ENCODE measurements at regions not wholly inside any gene's neighbourhood (a gene's known extent, or its start where the extent isn't known, plus 50 kb on each side); places are given as distances from the start of the nearest gene placed in this dataset.

DNA sequence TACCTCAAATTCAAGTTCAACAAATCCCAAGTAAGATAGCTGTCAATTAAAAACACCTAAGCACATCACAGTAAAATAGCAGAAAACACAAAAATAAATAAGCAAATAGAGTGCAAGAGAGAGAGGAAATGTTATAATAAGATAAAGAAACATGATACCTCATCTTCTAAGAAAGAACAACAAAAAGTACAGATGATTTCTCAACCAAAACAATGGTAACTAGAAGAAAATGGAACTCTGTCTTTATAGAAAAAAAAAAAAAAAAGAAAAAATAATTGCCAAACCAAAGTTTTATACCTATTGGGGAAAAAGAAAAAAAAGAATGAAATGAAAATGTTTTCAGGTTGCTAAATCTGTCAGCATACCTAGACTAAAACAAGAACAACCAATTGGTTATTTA lies 1253.5 kb upstream of the CDH2 start:
- no peak overlapping the region for H4K91ac ChIP-seq (ENCODE audit: insufficient read length, low read depth, low read length)
- H2BK15ac ChIP-seq (ENCODE audit: low read depth, low read length): no peak overlapping the region
- H3K79me1 ChIP-seq (ENCODE audit: insufficient read depth, low read depth, low read length, poor library complexity, severe bottlenecking): no peaks in the 10 kb centered on the region
- H2AK5ac ChIP-seq (ENCODE audit: insufficient read length, low read length): no peak overlapping the region
- no peak overlapping the region for H3T11ph ChIP-seq (ENCODE audit: low read length)
- H3K4me2 ChIP-seq (ENCODE audit: insufficient read depth, insufficient read length, low read length): no peak overlapping the region
- no peak overlapping the region for H3K23ac ChIP-seq (ENCODE audit: insufficient read length, low read depth, low read length)
- H3K9ac ChIP-seq (ENCODE audit: extremely low read depth, insufficient read length, low read length): no peak overlapping the region
- no peak overlapping the region for H3K18ac ChIP-seq (ENCODE audit: insufficient read length, low read depth, low read length)
- H2BK120ac ChIP-seq (ENCODE audit: low read depth, low read length, poor library complexity, severe bottlenecking): no peak overlapping the region
- H2AFZ ChIP-seq (ENCODE audit: low read length): no peak overlapping the region
- H2BK12ac ChIP-seq (ENCODE audit: insufficient read length, low read depth, low read length): no peak overlapping the region
- no peak overlapping the region for H3K4me3 Mint-ChIP-seq
- H3K56ac ChIP-seq (ENCODE audit: insufficient read length, low read depth, low read length): no peak overlapping the region
- no peaks in the 10 kb centered on the region for H3K4me1 ChIP-seq (ENCODE audit: insufficient read depth, low read length)
- no peak overlapping the region for H4K5ac ChIP-seq (ENCODE audit: insufficient read length, low read depth, low read length)
- peaks cover 0 to 3% of the 10 kb centered on the region in 2 experiments; a peak in 1 of 4 replicates for H3K4me1 Mint-ChIP-seq
- H3K4ac ChIP-seq (ENCODE audit: low read depth, low read length): no peak overlapping the region
- peaks cover 27 to 39% of the 10 kb centered on the region in 2 experiments for H3K9me3 Mint-ChIP-seq
- no peaks in the 10 kb centered on the region for H3K79me2 ChIP-seq (ENCODE audit: insufficient read depth, low read length)
- TF ChIP-seq, protein P1, sequence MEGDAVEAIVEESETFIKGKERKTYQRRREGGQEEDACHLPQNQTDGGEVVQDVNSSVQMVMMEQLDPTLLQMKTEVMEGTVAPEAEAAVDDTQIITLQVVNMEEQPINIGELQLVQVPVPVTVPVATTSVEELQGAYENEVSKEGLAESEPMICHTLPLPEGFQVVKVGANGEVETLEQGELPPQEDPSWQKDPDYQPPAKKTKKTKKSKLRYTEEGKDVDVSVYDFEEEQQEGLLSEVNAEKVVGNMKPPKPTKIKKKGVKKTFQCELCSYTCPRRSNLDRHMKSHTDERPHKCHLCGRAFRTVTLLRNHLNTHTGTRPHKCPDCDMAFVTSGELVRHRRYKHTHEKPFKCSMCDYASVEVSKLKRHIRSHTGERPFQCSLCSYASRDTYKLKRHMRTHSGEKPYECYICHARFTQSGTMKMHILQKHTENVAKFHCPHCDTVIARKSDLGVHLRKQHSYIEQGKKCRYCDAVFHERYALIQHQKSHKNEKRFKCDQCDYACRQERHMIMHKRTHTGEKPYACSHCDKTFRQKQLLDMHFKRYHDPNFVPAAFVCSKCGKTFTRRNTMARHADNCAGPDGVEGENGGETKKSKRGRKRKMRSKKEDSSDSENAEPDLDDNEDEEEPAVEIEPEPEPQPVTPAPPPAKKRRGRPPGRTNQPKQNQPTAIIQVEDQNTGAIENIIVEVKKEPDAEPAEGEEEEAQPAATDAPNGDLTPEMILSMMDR (conservative IDR thresholded peaks at IDR 0.05): no peak
- H2BK5ac ChIP-seq (ENCODE audit: insufficient read length, low read length): no peak overlapping the region
- H3K9me3 ChIP-seq (ENCODE audit: control insufficient read depth, low read depth, low read length): no peaks in the 10 kb centered on the region
- no peaks in the 10 kb centered on the region for H3K23me2 ChIP-seq (ENCODE audit: insufficient read length, low read depth, low read length, poor library complexity, severe bottlenecking)
- no peak overlapping the region for H3K27ac ChIP-seq (ENCODE audit: insufficient read length, low read depth, low read length)
- no peaks in the 10 kb centered on the region for H3K27me3 Mint-ChIP-seq (ENCODE audit: low read depth)
- DNase-seq: no peak
- no peak overlapping the region for H4K8ac ChIP-seq (replicated peaks; ENCODE audit: insufficient read length, low read depth, low read length)
- H3K14ac ChIP-seq (ENCODE audit: insufficient read depth, low read length): no peak overlapping the region
- no peak overlapping the region for H2BK20ac ChIP-seq (ENCODE audit: low read depth, low read length, poor library complexity, severe bottlenecking)
- no peaks in the 10 kb centered on the region for H4K20me1 ChIP-seq (ENCODE audit: control insufficient read depth, insufficient read depth, insufficient read length)
- H3K27ac Mint-ChIP-seq: no peak overlapping the region
- H3K36me3 Mint-ChIP-seq (ENCODE audit: insufficient read depth in 1 of 3, low read depth in 3 of 3): peaks cover 9 to 24% (median 9%) of the 10 kb centered on the region in 3 experiments
- H3K27me3 ChIP-seq (ENCODE audit: insufficient read depth, low read length): no peaks in the 10 kb centered on the region
